HG03521 (cell line): ENCODE measurements at regions not wholly inside any gene's neighbourhood (a gene's known extent, or its start where the extent isn't known, plus 50 kb on each side); places are given as distances from the start of the nearest gene placed in this dataset.

Source experiments
- ATAC-seq: cut with Tn5 transposase; IDR thresholded peaks from one replicate; pipeline ENCODE4 v1.9.1; 2021; ENCODE audit warnings: mild to moderate bottlenecking, moderate library complexity; ENCODE audit not compliant: unreplicated experiment

GRCh38 chr20:11429889-11430519 is 487.7 kb upstream of the BTBD3 start:
- ATAC-seq = no peak

DNA sequence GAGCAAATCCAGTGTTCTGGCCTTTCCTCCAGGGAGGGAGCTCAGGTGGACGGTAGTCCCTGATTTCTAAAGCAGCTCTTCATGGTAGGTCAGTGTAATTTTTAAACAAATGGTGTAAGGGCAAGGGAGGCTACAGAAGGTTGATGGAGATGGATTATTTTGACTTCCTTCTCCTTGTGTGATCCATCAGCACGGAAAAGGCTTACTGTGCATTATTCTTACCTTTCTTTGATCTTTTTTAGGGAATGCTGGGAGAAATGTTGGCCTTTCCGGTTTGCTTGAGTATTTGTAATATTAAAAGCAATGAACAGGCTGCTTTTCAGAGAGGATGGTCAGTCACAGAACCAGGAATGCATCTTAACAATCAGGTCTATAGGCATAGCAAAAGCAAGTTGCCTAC is 487.0 kb upstream of the BTBD3 start:
- no peak for ATAC-seq

GRCh38 chr20:11431621-11432020 is 486.1 kb upstream of the BTBD3 start:
- ATAC-seq = no peak

GRCh38 chr20:11432407-11432806 is 485.3 kb upstream of the BTBD3 start:
- ATAC-seq = no peak

- ATAC-seq = no peak
Measured at GRCh38 chr20:11436113-11436905, 481.4 kb upstream of the BTBD3 start.

DNA sequence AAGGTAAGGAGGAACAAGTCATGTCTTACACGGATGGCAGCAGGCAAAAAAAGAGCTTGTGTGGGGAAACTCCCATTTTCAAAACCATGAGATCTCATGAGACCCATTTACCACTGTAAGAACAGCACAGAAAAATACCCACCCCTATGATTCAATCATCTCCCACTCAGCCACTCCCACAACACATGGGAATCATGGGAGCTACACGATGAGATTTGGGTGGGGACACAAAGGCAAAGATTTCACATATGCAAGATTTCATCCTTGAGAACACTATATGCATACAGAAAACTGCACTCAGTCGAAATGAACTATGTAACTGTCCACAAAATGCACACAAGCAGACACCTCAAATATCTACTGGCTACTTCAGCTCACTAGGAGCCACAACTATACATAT is 480.6 kb upstream of the BTBD3 start:
- no peak for ATAC-seq

GRCh38 chr20:11437611-11438380 is 479.9 kb upstream of the BTBD3 start:
- ATAC-seq = no peak

DNA sequence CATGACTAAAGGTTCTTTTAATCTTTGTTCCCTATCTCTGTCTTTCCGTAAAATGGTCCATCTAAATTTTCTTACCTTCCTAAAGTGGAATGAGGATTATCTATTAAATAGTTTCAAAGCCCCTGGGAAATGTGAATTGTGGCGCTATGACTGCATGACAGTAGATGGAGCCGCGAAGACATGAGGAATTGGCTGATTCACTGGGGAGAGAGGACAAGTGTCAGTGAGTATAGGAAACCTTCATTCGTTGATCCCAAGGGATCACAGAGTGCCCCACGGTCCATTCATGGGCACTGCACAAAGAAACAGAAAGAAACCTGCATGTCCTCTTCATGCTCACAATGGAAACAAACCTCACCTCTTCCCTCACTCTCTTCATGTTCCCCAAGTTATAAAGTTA is 479.3 kb upstream of the BTBD3 start:
- ATAC-seq = no peak

DNA sequence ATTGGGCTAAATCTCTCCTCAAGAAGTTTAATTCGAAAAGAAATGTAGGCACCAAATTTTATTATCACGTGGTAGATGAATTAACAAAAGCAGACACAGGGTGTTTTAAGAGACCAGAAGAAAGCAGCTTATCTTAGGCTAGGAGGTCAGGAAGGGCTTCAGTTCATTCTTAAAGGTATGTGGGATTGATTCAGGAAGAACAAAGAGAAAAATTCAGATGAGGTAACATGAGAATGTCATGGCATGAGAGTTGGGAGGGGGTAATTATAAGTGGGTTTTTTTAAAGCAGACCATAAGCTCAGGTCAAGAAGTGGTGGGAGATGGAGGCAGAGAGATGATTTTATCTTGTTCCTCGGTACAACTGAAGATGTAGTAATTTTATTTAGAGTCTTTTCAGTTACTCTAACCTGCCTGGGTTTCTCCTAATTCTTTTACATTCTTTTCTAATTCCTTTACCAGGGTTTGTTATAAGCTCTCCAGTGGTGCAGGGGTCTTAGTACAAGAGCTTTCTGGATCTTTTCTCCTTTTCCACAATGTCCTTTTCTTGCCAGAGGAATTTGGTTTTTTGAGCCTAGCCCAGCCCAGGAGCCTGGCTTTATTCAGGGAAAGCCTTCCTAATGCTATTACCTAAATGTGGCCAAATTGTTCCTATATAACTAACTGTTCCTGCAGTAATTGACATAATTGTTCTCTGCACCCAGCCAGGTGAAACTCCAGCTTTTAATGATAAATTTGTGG is 474.1 kb upstream of the BTBD3 start:
- no peak for ATAC-seq

DNA sequence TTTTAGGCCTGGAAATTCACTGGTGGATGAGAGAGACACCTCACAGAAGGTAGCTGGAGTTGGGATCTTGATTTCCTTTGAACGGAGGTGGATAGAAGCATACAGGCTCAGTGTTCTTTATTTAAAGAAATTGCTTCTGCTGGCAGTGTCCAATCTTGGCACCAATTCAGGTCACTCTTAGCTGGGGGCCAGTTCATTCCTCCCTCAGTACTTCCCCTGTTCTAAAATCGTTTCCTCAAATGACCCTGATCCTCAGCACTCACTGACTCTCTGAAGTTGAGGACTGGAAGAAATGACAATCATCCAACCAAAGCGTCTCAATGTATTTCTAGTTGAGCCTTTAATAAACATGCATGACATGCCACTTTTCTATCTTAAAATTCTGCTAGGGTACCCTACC is 472.5 kb upstream of the BTBD3 start:
- ATAC-seq = no peak

- ATAC-seq = no peak
Measured at GRCh38 chr20:11445891-11446290, 471.8 kb upstream of the BTBD3 start.

DNA sequence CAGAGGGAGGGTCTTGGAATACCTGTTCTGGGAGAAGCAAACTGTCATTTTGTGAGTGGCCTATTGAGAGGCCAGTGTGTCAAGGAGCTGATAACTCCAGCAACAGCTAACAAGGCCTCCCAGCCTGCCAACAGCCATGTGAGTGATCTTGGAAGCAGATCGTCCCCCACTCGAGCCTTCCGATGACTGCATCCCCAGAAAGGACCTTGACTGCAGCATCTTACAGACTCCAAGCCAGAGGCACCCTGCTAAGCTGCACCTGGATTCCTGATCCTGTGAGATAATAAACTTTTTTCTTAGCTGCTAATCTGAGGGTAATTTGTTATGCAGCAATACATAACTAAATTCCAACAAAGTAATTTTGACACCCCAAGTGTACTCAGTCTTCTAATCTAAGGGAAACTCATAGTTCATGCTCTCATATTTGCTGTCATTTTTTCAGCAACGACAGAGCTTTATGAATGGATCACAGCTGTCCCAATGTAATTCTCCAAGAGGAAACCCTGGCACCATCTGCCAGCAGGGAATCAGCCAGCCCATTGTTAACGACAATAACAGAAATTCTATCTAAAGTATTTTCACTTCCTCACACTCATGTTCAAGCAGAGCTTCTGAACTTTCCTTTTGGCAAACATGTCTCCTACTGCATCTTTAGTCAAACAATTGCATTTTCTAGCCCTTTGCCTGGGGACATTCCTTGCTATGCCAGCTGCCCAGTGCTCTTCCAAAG is 470.2 kb upstream of the BTBD3 start:
- no peak for ATAC-seq

- ATAC-seq = no peak
Measured at GRCh38 chr20:11448554-11448953, 469.1 kb upstream of the BTBD3 start.

GRCh38 chr20:11451793-11452291 is 465.9 kb upstream of the BTBD3 start:
- no peak for ATAC-seq

- no peak for ATAC-seq
Measured at GRCh38 chr20:11452326-11452725, 465.4 kb upstream of the BTBD3 start.

GRCh38 chr20:11453430-11453829 is 464.3 kb upstream of the BTBD3 start:
- ATAC-seq = no peak

GRCh38 chr20:11454966-11455799 is 462.5 kb upstream of the BTBD3 start:
- ATAC-seq = no peak

DNA sequence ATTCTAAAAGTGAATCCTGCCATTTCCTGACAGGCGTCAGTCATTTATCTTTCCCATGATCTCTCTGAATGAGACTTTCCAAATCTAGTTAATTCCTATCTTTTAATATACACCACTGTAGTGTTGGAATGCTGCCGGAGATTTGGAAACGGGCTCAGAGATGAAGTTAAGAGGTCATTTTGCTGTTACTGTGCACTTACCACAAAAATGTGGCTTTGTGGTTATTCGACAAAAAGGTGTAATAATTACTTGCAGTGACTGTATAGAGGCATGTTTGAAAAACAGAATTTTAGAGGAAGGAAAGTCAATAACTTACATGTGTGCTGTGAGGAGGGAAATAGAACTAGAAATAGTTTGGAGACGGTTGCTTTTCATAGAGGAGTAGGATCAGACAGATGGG is 460.2 kb upstream of the BTBD3 start:
- no peak for ATAC-seq

GRCh38 chr20:11459090-11459890 is 458.4 kb upstream of the BTBD3 start:
- ATAC-seq = no peak
